A549 (cell line): ENCODE measurements at regions not wholly inside any gene's neighbourhood (a gene's known extent, or its start where the extent isn't known, plus 50 kb on each side); places are given as distances from the start of the nearest gene placed in this dataset.

Experiments
- CBX8 ChIP-seq: fragments of 200-600 bp; sonication (generic); IDR thresholded peaks from 2 replicates; pipeline ENCODE4 v1.6.1; 2016
- CHD2 ChIP-seq: fragments of 150-350 bp; IDR thresholded peaks from 2 replicates; pipeline ENCODE4 v1.6.1; 2014; ENCODE audit warnings: low read length; ENCODE audit not compliant: partially characterized antibody
- CTCF ChIP-seq: fragments of >200 bp; sonication (Bioruptor Twin); formaldehyde crosslinking; IDR thresholded peaks from 3 replicates; pipeline ENCODE4 v1.5.1; 2016
- HES2 ChIP-seq: fragments of >200 bp; sonication (Bioruptor Twin); formaldehyde crosslinking; IDR thresholded peaks from 2 replicates; pipeline ENCODE4 v1.6.1; 2016
- JUNB ChIP-seq: fragments of >200 bp; sonication (Bioruptor Twin); formaldehyde crosslinking; IDR thresholded peaks from 2 replicates; pipeline ENCODE4 v1.6.1; 2016
- MYC ChIP-seq: IDR thresholded peaks from 2 replicates; pipeline ENCODE4 v1.6.1; 2012; ENCODE audit warnings: mild to moderate bottlenecking, inconsistent platforms, low read length, improper control_type of control experiment, borderline replicate concordance
- NPAS2 ChIP-seq: fragments of 250-450 bp; sonication (Bioruptor Pico); IDR thresholded peaks from 2 replicates; pipeline ENCODE4 v1.8.0; 2022; ENCODE audit warnings: mild to moderate bottlenecking, moderate library complexity, borderline replicate concordance
- POLR2A ChIP-seq: IDR thresholded peaks from 2 replicates; pipeline ENCODE4 v1.6.1; 2012; ENCODE audit warnings: mild to moderate bottlenecking, low read length
- RAD21 ChIP-seq, 2 experiments: fragments of >200 bp in 1 of 2; sonication (Bioruptor Twin) in 1 of 2; formaldehyde crosslinking in 1 of 2; IDR thresholded peaks in 1 of 2; conservative IDR thresholded peaks in 1 of 2; 2 replicates in 1 of 2; 3 replicates in 1 of 2; pipeline ENCODE4 v1.6.1; 2012 to 2018; ENCODE audit warnings: inconsistent platforms in 1 of 2
- USF2 ChIP-seq: fragments of 450-650 bp; IDR thresholded peaks from 2 replicates; pipeline ENCODE4 v1.6.1; 2014; ENCODE audit warnings: antibody characterized with exemption

- TF ChIP-seq HES2 (no peak), CTCF (no peak), CHD2 (no peak), POLR2A (no peak), RAD21 (conservative IDR thresholded peaks at IDR 0.05 in 1 of 2, IDR thresholded peaks at IDR 0.05 in 1 of 2) (no peak), JUNB (no peak), NPAS2 (no peak), USF2 (no peak), MYC (no peak), CBX8 (no peak)
Measured at GRCh38 chr2:228707846-228708245, 526.4 kb upstream of the SPHKAP start.
